ENCODE measurements at regions not wholly inside any gene's neighbourhood (a gene's known extent, or its start where the extent isn't known, plus 50 kb on each side); places are given as distances from the start of the nearest gene placed in this dataset.
"Not testable (repeated sequence)": the region's sequence is repeated elsewhere in the genome, so short reads cannot be mapped to it uniquely, and the experiment has no call there.

- Histone ChIP-seq H3K9ac (no peak overlapping the region), H3K4me1 (no peaks in the 10 kb centered on the region), H3K4me3 (ENCODE audit: low read depth, low read length) (no peak overlapping the region), H3K9me3 (ENCODE audit: control insufficient read depth, low read length) (no peaks in the 10 kb centered on the region), H3K27ac (no peak overlapping the region), H3K27me3 (ENCODE audit: control insufficient read depth, insufficient read depth, low read length) (no peaks in the 10 kb centered on the region), H2AFZ (no peak overlapping the region), H3K79me2 (peaks cover 6% of the 10 kb centered on the region), H3K4me2 (ENCODE audit: low read length) (no peak overlapping the region), H3K36me3 (ENCODE audit: control insufficient read depth, insufficient read depth, low read length) (no peaks in the 10 kb centered on the region)
- TF ChIP-seq, protein P1, sequence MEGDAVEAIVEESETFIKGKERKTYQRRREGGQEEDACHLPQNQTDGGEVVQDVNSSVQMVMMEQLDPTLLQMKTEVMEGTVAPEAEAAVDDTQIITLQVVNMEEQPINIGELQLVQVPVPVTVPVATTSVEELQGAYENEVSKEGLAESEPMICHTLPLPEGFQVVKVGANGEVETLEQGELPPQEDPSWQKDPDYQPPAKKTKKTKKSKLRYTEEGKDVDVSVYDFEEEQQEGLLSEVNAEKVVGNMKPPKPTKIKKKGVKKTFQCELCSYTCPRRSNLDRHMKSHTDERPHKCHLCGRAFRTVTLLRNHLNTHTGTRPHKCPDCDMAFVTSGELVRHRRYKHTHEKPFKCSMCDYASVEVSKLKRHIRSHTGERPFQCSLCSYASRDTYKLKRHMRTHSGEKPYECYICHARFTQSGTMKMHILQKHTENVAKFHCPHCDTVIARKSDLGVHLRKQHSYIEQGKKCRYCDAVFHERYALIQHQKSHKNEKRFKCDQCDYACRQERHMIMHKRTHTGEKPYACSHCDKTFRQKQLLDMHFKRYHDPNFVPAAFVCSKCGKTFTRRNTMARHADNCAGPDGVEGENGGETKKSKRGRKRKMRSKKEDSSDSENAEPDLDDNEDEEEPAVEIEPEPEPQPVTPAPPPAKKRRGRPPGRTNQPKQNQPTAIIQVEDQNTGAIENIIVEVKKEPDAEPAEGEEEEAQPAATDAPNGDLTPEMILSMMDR (IDR thresholded peaks at IDR 0.05), result no peak
Measured at GRCh38 chr1:201732351-201732750, 96.6 kb upstream of the IPO9 start.

DNA sequence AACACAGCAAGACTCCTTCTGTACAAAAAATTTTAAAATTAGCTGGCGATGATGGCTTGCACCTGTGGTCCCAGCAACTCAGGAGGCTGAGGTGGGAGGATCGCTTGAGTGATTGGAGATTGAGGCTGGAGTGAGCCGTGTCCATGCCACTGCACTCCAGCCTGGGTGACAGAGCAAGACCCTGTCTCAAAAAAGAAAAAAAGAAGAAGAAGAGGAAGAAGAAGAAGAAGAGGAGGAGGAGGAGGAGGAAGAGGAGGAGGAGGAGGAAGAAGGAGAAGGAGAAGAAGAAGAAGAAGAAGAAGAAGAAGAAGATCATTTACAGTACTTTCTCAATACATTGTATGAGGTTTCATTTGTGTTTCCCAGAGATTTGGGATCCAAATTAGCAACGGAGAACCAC, 94.7 kb upstream of the IPO9 start:
- not testable (repeated sequence) for H3K27ac ChIP-seq; H3K4me1 ChIP-seq; H3K27me3 ChIP-seq (ENCODE audit: control insufficient read depth, insufficient read depth, low read length); H3K4me2 ChIP-seq (ENCODE audit: low read length); H3K4me3 ChIP-seq (ENCODE audit: low read depth, low read length); H3K9ac ChIP-seq; H3K9me3 ChIP-seq (ENCODE audit: control insufficient read depth, low read length); H3K36me3 ChIP-seq (ENCODE audit: control insufficient read depth, insufficient read depth, low read length); H2AFZ ChIP-seq; H3K79me2 ChIP-seq

DNA sequence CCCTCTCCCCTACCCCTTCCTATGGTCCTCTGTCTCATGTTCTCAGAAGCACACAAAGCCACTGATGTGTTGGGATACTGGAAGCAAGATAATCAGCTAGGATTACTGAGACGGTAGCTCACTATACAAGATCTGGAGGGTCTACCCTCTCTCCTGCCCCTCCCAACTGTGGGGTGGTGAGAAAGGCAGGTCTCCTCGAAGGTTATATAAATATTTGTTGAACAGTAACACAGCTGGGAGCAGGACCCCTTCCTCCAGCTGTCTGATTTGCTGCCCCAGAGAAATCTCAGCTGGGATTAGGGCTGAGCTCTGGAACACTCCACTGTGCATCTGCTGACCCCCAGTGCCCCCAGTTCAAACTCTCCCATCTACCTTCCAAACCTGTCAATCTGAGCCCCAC, 94.2 kb upstream of the IPO9 start:
- Histone ChIP-seq H3K9me3 (ENCODE audit: control insufficient read depth, low read length) (no peaks in the 10 kb centered on the region), H3K4me3 (ENCODE audit: low read depth, low read length) (no peak overlapping the region), H3K4me1 (no peaks in the 10 kb centered on the region), H3K79me2 (peaks cover 6% of the 10 kb centered on the region), H2AFZ (no peak overlapping the region), H3K36me3 (ENCODE audit: control insufficient read depth, insufficient read depth, low read length) (no peaks in the 10 kb centered on the region), H3K9ac (no peak overlapping the region), H3K27me3 (ENCODE audit: control insufficient read depth, insufficient read depth, low read length) (no peaks in the 10 kb centered on the region), H3K4me2 (ENCODE audit: low read length) (no peak overlapping the region), H3K27ac (no peak overlapping the region)
- TF ChIP-seq, protein P1 (IDR thresholded peaks at IDR 0.05), result no peak

DNA sequence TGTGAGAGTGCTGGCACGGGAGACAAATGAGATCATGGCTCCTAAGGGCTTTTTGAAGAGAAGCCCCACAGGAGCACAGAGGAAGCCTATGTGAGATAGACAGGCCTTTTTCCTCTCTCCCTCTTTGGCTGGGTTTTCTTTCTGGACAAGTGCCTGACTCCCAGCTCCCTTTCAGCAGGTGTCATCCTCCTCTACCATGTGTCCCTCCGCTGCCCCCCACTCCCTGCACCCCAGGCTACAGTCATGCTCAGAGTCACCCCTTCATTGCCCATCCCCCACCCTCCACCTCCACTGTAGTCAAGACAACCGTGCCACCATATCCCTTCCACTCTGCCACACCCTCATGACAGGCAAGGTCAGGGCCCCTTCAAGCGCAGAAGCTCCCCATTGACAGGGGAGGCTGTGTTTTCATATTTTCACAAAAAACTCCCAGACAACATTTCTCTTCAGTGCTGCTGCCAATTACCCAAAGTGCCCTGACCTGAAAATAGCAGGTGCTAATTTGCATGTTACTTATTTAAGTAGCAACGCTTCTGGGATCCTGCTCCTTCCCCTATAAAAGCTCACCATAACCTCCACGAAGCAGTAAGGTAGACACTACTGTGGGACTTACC, 92.1 kb upstream of the IPO9 start:
- TF ChIP-seq, protein P1 (IDR thresholded peaks at IDR 0.05), result no peak
- Histone ChIP-seq H3K4me3 (ENCODE audit: low read depth, low read length) (no peak overlapping the region), H3K4me1 (no peaks in the 10 kb centered on the region), H3K9ac (no peak overlapping the region), H3K27ac (no peak overlapping the region), H3K9me3 (ENCODE audit: control insufficient read depth, low read length) (no peaks in the 10 kb centered on the region), H3K4me2 (ENCODE audit: low read length) (no peak overlapping the region), H3K79me2 (no peaks in the 10 kb centered on the region), H3K27me3 (ENCODE audit: control insufficient read depth, insufficient read depth, low read length) (no peaks in the 10 kb centered on the region), H2AFZ (no peak overlapping the region), H3K36me3 (ENCODE audit: control insufficient read depth, insufficient read depth, low read length) (no peaks in the 10 kb centered on the region)

DNA sequence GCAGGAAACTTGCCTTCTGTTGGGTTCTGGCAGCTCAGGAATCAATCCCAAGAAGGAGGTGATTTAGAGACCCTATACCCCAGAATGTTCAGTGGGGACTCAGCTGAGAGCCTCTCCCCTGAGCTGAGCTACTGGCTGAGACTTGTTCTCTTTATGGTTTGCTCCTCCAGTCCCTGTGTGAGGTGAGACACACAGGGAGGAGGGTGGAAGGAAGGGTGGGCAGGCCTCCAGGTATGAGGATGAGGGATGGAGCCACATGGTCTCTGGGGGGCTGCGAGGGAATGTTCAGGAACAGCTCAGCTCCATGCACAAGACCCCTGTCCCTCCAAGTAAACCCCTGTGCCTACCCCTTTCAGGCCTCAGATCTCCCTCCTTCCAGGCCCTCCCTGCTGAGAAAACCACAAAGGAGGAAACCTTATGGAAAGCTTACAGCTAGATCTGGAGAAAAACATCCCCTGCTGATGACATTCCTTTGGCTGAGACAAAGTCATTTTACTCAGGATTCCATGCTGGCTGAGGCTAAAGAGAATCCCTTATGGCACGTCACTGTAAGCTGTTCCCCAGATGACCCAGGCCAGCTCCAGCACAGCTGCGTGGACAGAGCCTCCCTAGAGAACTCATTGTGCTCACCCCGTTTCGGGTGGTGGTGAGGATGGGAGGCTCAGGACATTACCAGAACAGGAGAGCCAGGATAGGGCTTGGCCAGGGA, 91.5 kb upstream of the IPO9 start:
- Histone ChIP-seq H3K9me3 (ENCODE audit: control insufficient read depth, low read length) (no peaks in the 10 kb centered on the region), H3K27me3 (ENCODE audit: control insufficient read depth, insufficient read depth, low read length) (no peaks in the 10 kb centered on the region), H3K36me3 (ENCODE audit: control insufficient read depth, insufficient read depth, low read length) (no peaks in the 10 kb centered on the region), H3K4me1 (no peaks in the 10 kb centered on the region), H2AFZ (no peak overlapping the region), H3K4me3 (ENCODE audit: low read depth, low read length) (no peak overlapping the region), H3K79me2 (no peaks in the 10 kb centered on the region), H3K9ac (no peak overlapping the region), H3K4me2 (ENCODE audit: low read length) (no peak overlapping the region), H3K27ac (no peak overlapping the region)
- TF ChIP-seq, protein P1 (IDR thresholded peaks at IDR 0.05), result no peak
